ENCODE measurements at regions not wholly inside any gene's neighbourhood (a gene's known extent, or its start where the extent isn't known, plus 50 kb on each side); places are given as distances from the start of the nearest gene placed in this dataset.
"Not testable (repeated sequence)": the region's sequence is repeated elsewhere in the genome, so short reads cannot be mapped to it uniquely, and the experiment has no call there.

DNA sequence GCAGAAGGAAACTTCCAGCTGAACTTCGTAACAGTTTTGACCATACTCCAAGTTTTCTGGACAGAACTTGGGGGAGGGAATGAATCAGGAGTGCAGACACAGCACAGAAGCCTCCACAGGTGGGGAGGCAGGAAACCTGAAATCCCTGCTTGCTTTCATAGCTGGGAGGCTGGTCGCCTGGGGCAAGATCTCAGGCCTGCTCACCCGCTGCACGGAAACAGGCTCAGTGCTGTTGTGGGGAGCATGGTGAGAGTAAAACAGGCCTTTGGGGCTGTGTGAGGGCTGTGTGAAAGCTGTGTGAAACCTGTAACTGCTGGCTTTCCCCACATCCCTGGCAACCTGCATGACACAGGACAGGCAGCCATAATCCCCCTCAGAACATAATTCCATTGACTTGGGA is 85.2 kb upstream of the UFL1 start:
- Histone ChIP-seq H3K36me3 (no peaks in the 10 kb centered on the region), H3K4me3 (ENCODE audit: low read depth, low read length) (no peak overlapping the region), H3K9me3 (ENCODE audit: severe bottlenecking) (no peaks in the 10 kb centered on the region), H3K27ac (no peak overlapping the region), H3K27me3 (ENCODE audit: insufficient read depth, low read depth, severe bottlenecking) (no peaks in the 10 kb centered on the region)
- TF ChIP-seq, protein P1, sequence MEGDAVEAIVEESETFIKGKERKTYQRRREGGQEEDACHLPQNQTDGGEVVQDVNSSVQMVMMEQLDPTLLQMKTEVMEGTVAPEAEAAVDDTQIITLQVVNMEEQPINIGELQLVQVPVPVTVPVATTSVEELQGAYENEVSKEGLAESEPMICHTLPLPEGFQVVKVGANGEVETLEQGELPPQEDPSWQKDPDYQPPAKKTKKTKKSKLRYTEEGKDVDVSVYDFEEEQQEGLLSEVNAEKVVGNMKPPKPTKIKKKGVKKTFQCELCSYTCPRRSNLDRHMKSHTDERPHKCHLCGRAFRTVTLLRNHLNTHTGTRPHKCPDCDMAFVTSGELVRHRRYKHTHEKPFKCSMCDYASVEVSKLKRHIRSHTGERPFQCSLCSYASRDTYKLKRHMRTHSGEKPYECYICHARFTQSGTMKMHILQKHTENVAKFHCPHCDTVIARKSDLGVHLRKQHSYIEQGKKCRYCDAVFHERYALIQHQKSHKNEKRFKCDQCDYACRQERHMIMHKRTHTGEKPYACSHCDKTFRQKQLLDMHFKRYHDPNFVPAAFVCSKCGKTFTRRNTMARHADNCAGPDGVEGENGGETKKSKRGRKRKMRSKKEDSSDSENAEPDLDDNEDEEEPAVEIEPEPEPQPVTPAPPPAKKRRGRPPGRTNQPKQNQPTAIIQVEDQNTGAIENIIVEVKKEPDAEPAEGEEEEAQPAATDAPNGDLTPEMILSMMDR (IDR thresholded peaks at IDR 0.05; ENCODE audit: low read depth, low read length): no peak
- DNase-seq: no peak

DNA sequence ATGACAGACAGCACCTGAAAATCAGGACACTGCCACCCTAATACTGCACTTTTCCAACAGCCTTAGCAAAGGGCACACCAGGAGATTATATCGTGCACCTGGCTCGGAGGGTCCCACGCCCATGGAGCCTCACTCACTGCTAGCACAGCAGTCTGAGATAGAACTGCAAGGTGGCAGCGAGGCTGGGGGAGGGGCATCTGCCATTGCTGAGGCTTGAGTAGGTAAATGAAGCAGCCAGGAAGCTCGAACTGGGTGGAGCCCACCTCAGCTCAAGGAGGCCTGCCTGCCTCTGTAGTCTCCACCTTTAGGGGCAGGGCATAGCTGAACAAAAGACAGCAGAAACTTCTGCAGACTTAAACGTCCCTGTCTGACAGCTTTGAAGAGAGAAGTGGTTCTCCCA is 84.4 kb upstream of the UFL1 start:
- H3K27me3 ChIP-seq (ENCODE audit: insufficient read depth, low read depth, severe bottlenecking); H3K27ac ChIP-seq; H3K36me3 ChIP-seq; H3K4me3 ChIP-seq (ENCODE audit: low read depth, low read length); DNase-seq; H3K9me3 ChIP-seq (ENCODE audit: severe bottlenecking): not testable (repeated sequence)

DNA sequence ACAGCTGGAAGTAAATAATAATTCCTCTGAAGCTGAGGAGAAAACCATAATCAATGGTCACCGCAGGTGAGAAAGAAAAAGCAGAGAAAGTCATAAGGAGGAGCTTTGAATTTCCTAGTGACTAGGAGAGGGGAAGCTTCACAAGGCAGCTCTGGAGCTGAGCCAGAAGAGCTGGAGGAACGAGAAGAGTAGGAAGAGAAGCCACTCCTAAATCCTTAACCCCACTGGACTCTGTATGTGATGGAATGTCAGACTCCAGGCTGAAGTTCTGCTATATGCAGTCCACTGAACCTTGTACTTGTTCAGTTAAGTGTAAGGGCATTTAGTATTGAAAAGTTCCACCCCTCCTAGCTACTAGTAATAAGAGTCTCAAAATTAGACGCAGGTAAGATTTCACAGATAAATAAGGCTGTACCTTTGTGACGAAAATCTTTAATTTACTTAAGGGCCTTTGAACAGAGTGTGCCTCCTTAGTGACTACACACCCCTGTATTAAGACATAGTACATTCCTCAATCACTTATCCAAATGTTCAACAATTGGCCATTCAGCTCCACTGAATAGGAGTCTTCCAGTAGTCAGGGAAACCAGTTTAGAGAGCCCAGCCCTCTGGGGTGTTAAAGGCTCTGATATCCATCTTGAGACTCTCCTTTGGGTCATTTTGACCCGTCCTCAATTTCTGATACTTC is 71.4 kb upstream of the UFL1 start:
- Histone ChIP-seq H3K9me3 (ENCODE audit: severe bottlenecking) (no peaks in the 10 kb centered on the region), H3K27me3 (ENCODE audit: insufficient read depth, low read depth, severe bottlenecking) (no peaks in the 10 kb centered on the region), H3K27ac (no peak overlapping the region), H3K4me3 (ENCODE audit: low read depth, low read length) (no peak overlapping the region), H3K36me3 (no peaks in the 10 kb centered on the region)
- TF ChIP-seq, protein P1 (IDR thresholded peaks at IDR 0.05; ENCODE audit: low read depth, low read length): no peak
- DNase-seq: no peak

DNA sequence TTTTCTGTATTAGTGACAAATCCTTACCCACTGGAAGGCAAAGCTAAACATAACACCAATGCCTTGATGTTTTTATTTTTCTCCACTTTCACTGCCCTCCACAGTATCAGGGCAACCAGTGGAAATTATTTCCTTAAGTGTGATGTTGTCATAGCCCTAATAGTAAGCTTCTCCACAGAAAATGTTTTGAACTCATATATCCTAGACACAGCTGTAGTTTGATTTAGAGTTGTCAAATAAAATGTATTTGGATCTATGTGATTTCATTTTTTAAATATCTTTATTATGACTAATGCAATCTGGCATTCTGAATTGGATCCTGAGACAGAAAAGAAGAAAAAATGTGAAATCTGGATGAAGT is 70.9 kb upstream of the UFL1 start:
- DNase-seq: no peak
- Histone ChIP-seq H3K36me3 (no peaks in the 10 kb centered on the region), H3K27me3 (ENCODE audit: insufficient read depth, low read depth, severe bottlenecking) (no peaks in the 10 kb centered on the region), H3K9me3 (ENCODE audit: severe bottlenecking) (no peaks in the 10 kb centered on the region), H3K27ac (no peak overlapping the region), H3K4me3 (ENCODE audit: low read depth, low read length) (no peak overlapping the region)
- TF ChIP-seq, protein P1 (IDR thresholded peaks at IDR 0.05; ENCODE audit: low read depth, low read length): no peak

- H3K36me3 ChIP-seq: no peaks in the 10 kb centered on the region
- no peak overlapping the region for H3K4me3 ChIP-seq (ENCODE audit: low read depth, low read length)
- TF ChIP-seq, protein P1 (IDR thresholded peaks at IDR 0.05; ENCODE audit: low read depth, low read length): no peak
- DNase-seq: no peak
- no peaks in the 10 kb centered on the region for H3K9me3 ChIP-seq (ENCODE audit: severe bottlenecking)
- no peak overlapping the region for H3K27ac ChIP-seq
- H3K27me3 ChIP-seq (ENCODE audit: insufficient read depth, low read depth, severe bottlenecking): no peaks in the 10 kb centered on the region
Observed at GRCh38 chr6:96458771-96459170, 62.8 kb upstream of the UFL1 start.

DNA sequence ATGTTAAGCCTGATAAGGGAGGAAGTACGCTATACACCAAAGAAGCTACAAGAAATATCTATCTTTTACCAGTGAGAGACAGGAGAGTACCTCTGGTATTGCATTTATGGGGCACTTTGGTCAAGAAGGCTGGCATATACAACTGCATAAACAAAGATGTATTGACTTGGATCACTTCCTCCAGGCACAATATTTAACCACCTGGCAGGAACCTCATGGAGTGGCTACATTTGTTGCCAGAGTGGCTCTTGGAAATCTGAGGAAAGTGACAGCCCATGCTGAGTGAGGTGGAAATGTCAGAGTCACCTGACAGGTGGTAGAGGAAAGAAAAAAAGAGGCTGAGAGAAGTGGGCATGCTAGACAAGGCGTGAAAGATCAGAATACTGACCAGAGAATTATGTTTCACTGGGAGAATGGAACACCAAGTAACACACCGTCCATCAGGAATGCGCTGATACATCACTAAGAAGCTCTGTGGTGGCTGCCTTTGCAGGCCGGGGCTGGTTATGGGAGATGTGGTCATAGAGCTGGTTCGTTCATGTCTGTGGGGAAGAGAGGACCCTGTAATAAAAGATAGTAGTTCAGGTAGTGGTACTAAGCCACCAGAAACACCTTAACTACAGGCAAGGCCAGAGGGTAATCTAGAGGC is 61.4 kb upstream of the UFL1 start:
- DNase-seq: no peak
- H3K9me3 ChIP-seq (ENCODE audit: severe bottlenecking): no peaks in the 10 kb centered on the region
- H3K4me3 ChIP-seq (ENCODE audit: low read depth, low read length): no peak overlapping the region
- H3K36me3 ChIP-seq: no peaks in the 10 kb centered on the region
- TF ChIP-seq, protein P1 (IDR thresholded peaks at IDR 0.05; ENCODE audit: low read depth, low read length): no peak
- H3K27me3 ChIP-seq (ENCODE audit: insufficient read depth, low read depth, severe bottlenecking): no peaks in the 10 kb centered on the region
- H3K27ac ChIP-seq: no peak overlapping the region
